ENCODE measurements at regions not wholly inside any gene's neighbourhood (a gene's known extent, or its start where the extent isn't known, plus 50 kb on each side); places are given as distances from the start of the nearest gene placed in this dataset.

- TF ChIP-seq, protein P1, sequence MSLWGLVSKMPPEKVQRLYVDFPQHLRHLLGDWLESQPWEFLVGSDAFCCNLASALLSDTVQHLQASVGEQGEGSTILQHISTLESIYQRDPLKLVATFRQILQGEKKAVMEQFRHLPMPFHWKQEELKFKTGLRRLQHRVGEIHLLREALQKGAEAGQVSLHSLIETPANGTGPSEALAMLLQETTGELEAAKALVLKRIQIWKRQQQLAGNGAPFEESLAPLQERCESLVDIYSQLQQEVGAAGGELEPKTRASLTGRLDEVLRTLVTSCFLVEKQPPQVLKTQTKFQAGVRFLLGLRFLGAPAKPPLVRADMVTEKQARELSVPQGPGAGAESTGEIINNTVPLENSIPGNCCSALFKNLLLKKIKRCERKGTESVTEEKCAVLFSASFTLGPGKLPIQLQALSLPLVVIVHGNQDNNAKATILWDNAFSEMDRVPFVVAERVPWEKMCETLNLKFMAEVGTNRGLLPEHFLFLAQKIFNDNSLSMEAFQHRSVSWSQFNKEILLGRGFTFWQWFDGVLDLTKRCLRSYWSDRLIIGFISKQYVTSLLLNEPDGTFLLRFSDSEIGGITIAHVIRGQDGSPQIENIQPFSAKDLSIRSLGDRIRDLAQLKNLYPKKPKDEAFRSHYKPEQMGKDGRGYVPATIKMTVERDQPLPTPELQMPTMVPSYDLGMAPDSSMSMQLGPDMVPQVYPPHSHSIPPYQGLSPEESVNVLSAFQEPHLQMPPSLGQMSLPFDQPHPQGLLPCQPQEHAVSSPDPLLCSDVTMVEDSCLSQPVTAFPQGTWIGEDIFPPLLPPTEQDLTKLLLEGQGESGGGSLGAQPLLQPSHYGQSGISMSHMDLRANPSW (CRISPR knock-in tag; IDR thresholded peaks at IDR 0.05; ENCODE audit: borderline replicate concordance), result peak; percentile 57; the same call in 1 of the 2 replicates
- TF ChIP-seq, protein P2, sequence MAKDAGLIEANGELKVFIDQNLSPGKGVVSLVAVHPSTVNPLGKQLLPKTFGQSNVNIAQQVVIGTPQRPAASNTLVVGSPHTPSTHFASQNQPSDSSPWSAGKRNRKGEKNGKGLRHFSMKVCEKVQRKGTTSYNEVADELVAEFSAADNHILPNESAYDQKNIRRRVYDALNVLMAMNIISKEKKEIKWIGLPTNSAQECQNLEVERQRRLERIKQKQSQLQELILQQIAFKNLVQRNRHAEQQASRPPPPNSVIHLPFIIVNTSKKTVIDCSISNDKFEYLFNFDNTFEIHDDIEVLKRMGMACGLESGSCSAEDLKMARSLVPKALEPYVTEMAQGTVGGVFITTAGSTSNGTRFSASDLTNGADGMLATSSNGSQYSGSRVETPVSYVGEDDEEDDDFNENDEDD (CRISPR knock-in tag; IDR thresholded peaks at IDR 0.05; ENCODE audit: borderline replicate concordance), result peak; percentile 69; the same call in 1 of the 2 replicates
- TF ChIP-seq HOXA5 (CRISPR knock-in tag; IDR thresholded peaks at IDR 0.05) (peak; percentile 60; the same call in 1 of the 2 replicates), ZNF615 (CRISPR knock-in tag; IDR thresholded peaks at IDR 0.05; ENCODE audit: borderline replicate concordance) (no peak), ZNF839 (CRISPR knock-in tag; IDR thresholded peaks at IDR 0.05; ENCODE audit: borderline replicate concordance) (peak; percentile 76; the same call in 1 of the 2 replicates), ELF1 (CRISPR knock-in tag; IDR thresholded peaks at IDR 0.05) (peak; percentile 58; the same call in 1 of the 2 replicates), CC2D1A (CRISPR knock-in tag; IDR thresholded peaks at IDR 0.05) (no peak), HNRNPH1 (optimal IDR thresholded peaks at IDR 0.05; ENCODE audit: low read depth, low read length) (no peak), BORCS8-MEF2B (CRISPR knock-in tag; IDR thresholded peaks at IDR 0.05) (peak; percentile 91), CCDC6 (CRISPR knock-in tag; IDR thresholded peaks at IDR 0.05) (peak; percentile 31; the same call in 1 of the 2 replicates), HNRNPL (IDR thresholded peaks at IDR 0.05; ENCODE audit: low read depth, low read length) (peak; percentile 51; the same call in 1 of the 2 replicates), ZNF556 (CRISPR knock-in tag; IDR thresholded peaks at IDR 0.05; ENCODE audit: borderline replicate concordance) (peak; percentile 80; the same call in 1 of the 2 replicates), MAX (IDR thresholded peaks at IDR 0.05) (peak; percentile 92), SMARCE1 (IDR thresholded peaks at IDR 0.05; ENCODE audit: borderline replicate concordance) (no peak), NR2F1 (CRISPR knock-in tag; IDR thresholded peaks at IDR 0.05) (peak in 1 of 2 experiments; percentile 39; a peak in 1 of 4 replicates), ARNT2 (CRISPR knock-in tag; IDR thresholded peaks at IDR 0.05; ENCODE audit: low read depth) (peak; percentile 63), ZNF543 (CRISPR knock-in tag; IDR thresholded peaks at IDR 0.05) (peak; percentile 86; the same call in 1 of the 2 replicates), ZNF10 (CRISPR knock-in tag; IDR thresholded peaks at IDR 0.05; ENCODE audit: borderline replicate concordance, low read depth) (no peak), NR1H2 (CRISPR knock-in tag; IDR thresholded peaks at IDR 0.05; ENCODE audit: borderline replicate concordance, low read depth) (peak; percentile 70; the same call in 1 of the 2 replicates), KDM2A (CRISPR knock-in tag; IDR thresholded peaks at IDR 0.05; ENCODE audit: borderline replicate concordance, low read depth) (peak; percentile 91), ZNF282 (IDR thresholded peaks at IDR 0.05; ENCODE audit: partially characterized antibody) (no peak), SRY (CRISPR knock-in tag; IDR thresholded peaks at IDR 0.05) (no peak), NONO (IDR thresholded peaks at IDR 0.05) (no peak), NONO (CRISPR knock-in tag; conservative IDR thresholded peaks at IDR 0.05) (peak; percentile 59; the same call in 1 of the 2 replicates), ZNF33B (CRISPR knock-in tag; IDR thresholded peaks at IDR 0.05) (0 out of 2 replicates have a peak, but pooled peaks have one; percentile 37)
- TF ChIP-seq, protein P3, sequence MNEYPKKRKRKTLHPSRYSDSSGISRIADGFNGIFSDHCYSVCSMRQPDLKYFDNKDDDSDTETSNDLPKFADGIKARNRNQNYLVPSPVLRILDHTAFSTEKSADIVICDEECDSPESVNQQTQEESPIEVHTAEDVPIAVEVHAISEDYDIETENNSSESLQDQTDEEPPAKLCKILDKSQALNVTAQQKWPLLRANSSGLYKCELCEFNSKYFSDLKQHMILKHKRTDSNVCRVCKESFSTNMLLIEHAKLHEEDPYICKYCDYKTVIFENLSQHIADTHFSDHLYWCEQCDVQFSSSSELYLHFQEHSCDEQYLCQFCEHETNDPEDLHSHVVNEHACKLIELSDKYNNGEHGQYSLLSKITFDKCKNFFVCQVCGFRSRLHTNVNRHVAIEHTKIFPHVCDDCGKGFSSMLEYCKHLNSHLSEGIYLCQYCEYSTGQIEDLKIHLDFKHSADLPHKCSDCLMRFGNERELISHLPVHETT (CRISPR knock-in tag; conservative IDR thresholded peaks at IDR 0.05), result peak; percentile 79; the same call in 1 of the 2 replicates
Observed at GRCh38 chr2:120552800-120553481, 182.7 kb upstream of the GLI2 start (continued).
